ENCODE measurements at regions not wholly inside any gene's neighbourhood (a gene's known extent, or its start where the extent isn't known, plus 50 kb on each side); places are given as distances from the start of the nearest gene placed in this dataset.

- no peak for DNase-seq (ENCODE audit: low spot score)
Observed at GRCh38 chr5:2657151-2657550, 94.3 kb downstream of the IRX2 start.

DNA sequence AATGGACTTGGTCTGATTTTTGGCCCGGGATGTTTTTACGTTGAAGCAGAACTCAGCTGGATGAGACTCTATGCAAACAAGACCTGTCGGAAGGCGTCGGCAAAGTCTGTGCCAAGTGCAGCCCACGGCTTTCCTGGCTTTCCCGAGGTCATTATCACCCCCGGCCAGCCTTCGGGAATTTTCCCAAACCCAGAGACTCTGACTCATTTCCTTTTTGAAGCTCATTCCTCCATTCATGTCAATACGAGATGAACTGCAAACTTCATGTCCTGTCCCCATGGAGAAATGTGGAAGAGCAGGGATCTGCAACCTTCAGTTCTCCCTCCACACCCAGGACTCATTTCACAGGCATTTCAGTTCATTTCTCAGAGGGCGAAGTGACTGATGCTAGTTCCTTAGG is 95.3 kb downstream of the IRX2 start:
- no peak for DNase-seq (ENCODE audit: low spot score)

- no peak for DNase-seq (ENCODE audit: low spot score)
Observed at GRCh38 chr5:2653991-2654390, 97.5 kb downstream of the IRX2 start.

DNA sequence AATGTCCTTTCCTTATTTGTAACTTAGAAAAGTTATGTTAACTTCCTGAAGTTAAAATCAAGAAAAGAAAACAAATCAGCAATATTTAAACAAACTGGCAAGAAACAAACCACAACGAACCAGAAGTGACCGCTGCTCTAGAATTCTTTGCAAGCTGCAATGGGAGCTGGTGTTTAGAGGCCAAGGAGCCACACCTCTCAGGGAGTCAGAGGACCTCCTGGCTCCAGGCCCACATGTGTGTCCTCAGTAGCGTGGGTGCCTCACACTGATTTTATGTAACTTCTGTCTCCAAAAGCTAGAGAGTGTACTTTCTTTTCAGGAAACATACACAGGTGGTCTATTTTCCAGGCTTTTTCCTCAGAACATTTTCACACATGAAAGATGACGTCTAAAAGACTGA is 100.4 kb downstream of the IRX2 start:
- no peak for DNase-seq (ENCODE audit: low spot score)

- DNase-seq (ENCODE audit: low spot score) = no peak
Observed at GRCh38 chr5:2642684-2643345, 108.7 kb downstream of the IRX2 start.

DNA sequence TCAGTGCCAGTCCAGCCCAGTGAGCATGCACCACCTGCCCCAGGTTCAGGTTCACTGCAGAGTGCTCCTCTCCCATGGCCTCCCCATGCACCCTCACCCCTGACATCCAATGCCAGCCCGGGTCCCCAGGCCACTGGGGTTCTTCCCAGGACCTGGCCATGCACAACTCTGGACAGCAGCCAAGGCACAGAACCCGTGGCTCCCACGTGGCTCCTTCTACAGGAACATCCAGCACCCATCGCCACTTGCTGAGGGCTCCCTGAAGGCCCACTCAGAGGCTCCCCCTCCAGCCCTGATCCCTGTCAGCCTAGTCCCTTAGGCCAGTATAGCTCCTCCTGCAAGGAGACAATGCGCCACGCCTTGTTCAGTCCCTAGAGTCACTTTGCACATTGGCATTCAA is 110.8 kb downstream of the IRX2 start:
- no peak for DNase-seq (ENCODE audit: low spot score)

- DNase-seq (ENCODE audit: low spot score) = no peak
Observed at GRCh38 chr5:2639425-2639824, 112.1 kb downstream of the IRX2 start.

- no peak for DNase-seq (ENCODE audit: low spot score)
Observed at GRCh38 chr5:2634399-2635176, 116.9 kb downstream of the IRX2 start.

- DNase-seq (ENCODE audit: low spot score) = no peak
Observed at GRCh38 chr5:2633992-2634391, 117.5 kb downstream of the IRX2 start.

GRCh38 chr5:2631758-2632157 is 119.7 kb downstream of the IRX2 start:
- DNase-seq (ENCODE audit: low spot score) = no peak

DNA sequence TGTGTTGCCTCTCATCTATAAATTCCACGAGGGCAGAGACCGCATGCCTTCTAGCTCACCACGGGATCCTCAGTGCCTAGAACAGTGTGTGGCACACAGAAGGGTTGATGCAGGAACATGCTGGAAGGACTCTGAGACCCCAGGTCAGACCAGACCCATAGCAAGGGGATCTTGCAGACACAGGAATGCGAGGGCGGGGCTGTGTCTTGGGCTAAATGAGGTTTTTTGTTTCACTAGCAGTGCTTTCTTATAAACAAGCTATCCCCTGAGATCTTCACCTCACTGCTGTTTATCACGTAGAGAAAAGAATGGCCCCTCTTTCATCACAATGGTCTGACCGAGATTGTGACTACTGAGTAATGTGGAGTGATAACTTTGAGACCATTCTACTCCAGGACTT is 122.4 kb downstream of the IRX2 start:
- DNase-seq (ENCODE audit: low spot score) = no peak

GRCh38 chr5:2627867-2628266 is 123.6 kb downstream of the IRX2 start:
- DNase-seq (ENCODE audit: low spot score) = no peak

GRCh38 chr5:2626572-2626971 is 124.9 kb downstream of the IRX2 start:
- no peak for DNase-seq (ENCODE audit: low spot score)

DNA sequence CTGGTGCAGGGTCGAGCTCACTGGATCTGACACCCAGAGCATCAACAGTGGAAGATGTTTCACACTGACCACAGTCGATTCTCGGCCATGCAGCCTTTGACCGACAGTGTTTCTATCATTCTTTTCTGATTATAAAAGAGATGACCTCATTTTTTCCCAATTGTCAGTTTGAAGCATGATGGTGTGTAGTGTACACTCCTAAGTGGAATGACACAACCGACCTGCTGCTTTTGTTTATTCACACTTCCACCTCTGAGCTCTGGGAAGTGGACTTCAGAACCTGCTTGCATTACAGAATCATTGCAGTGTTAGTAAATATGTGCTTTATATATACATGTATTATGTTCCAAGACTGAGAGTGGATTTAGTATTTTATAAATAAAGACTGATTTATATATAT is 128.6 kb downstream of the IRX2 start:
- DNase-seq (ENCODE audit: low spot score) = no peak

- no peak for DNase-seq (ENCODE audit: low spot score)
Observed at GRCh38 chr5:2621631-2622030, 129.8 kb downstream of the IRX2 start.

GRCh38 chr5:2619216-2619615 is 132.3 kb downstream of the IRX2 start:
- DNase-seq (ENCODE audit: low spot score) = no peak

GRCh38 chr5:2617461-2617860 is 134.0 kb downstream of the IRX2 start:
- DNase-seq (ENCODE audit: low spot score) = no peak

DNA sequence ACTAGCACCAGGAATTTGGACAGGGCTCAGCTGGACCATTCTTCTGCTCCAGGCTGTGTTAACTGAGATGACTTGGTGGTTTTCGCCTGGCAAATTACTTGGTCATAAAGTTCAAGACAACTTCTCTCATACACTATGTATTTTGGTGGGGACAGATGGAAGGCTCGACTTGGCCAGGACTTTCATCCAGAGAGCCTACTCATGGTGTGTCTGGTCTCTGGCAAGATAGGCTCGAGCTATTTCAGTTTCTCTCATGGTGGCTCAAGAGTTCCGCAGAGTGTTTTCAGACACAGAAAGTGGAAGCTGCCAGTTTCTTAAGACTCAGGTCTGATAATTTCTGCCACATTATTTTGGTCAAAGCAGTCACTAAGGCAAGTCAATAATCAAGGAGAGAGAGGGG is 135.6 kb downstream of the IRX2 start:
- no peak for DNase-seq (ENCODE audit: low spot score)

DNA sequence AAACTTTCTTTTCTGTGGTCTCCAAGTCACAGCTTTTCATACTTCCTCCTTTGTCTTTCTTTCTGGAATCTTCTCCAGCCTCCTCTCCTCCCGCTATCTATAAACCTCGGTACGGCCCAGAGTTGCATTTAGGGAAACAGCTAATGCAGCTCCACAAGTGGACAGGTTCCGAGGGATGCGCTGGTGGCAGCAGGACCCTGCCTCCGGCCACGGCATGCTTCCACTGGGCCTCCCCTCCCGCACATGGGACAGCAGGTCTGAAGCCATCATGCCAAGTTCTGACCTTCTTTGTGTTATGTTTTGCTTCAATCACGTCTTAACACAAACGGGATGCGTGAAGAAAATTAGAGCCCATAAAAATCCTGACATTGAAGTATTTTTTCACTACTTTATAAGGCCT is 136.9 kb downstream of the IRX2 start:
- no peak for DNase-seq (ENCODE audit: low spot score)

DNA sequence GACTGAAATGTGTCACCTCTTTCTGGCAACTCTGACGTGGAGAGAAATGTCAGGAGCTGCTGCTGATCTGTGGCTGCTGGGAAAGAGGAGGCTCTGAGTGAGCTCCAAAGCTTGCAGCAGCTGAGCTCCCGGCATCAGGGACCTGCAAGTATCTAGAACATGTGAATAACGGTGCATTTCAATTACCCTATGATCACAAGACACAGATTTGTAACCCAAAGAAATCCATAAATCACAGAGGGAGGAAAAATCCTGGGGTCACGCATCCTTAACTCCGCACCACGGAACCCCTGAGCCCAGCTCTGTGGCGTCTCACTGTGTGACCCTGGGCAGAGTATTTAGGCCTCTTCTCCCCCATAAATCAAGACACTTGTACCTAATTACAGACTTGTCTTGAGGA is 139.8 kb downstream of the IRX2 start:
- no peak for DNase-seq (ENCODE audit: low spot score)

GRCh38 chr5:2610986-2611385 is 140.5 kb downstream of the IRX2 start:
- DNase-seq (ENCODE audit: low spot score) = no peak

GRCh38 chr5:2608391-2608790 is 143.1 kb downstream of the IRX2 start:
- DNase-seq (ENCODE audit: low spot score) = no peak

GRCh38 chr5:2607598-2607997 is 143.9 kb downstream of the IRX2 start:
- DNase-seq (ENCODE audit: low spot score) = no peak

DNA sequence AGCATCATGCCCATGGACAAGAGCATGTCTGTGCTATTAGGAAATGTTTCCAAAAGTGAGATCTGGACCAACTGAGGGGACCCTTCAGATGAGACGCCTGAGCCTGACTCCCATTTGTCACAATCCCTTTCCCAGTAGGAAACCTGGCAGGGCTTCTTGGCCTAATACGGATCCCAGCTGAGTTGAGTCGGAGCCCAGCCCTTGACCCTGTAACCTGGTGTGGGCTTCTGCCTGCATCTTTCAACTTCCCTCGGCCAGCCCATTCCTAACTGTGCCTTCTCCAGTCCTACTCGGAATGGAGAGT is 148.3 kb downstream of the IRX2 start:
- no peak for DNase-seq (ENCODE audit: low spot score)
